Tibial artery (tissue), 4 donors: ENCODE measurements at regions not wholly inside any gene's neighbourhood (a gene's known extent, or its start where the extent isn't known, plus 50 kb on each side); places are given as distances from the start of the nearest gene placed in this dataset.

Source experiments
- DNase-seq, 2 donors: peaks; one replicate each; pipeline ENCODE4 v3.0.0-alpha.2; 2019
- H3K27ac ChIP-seq, 2 donors: fragments of 200-600 bp; sonication (generic) in 1 of 2; 1 replicate in 1 of 2; 2 replicates in 1 of 2; pipeline ENCODE4 v1.5.1; 2018 to 2019; ENCODE audit warnings: mild to moderate bottlenecking in 1 of 2
- H3K27me3 ChIP-seq, 2 donors: fragments of 200-600 bp; sonication (generic) in 1 of 2; one replicate each; pipeline versions ENCODE4 v1.5.1 to v1.6.0; 2016 to 2019
- H3K36me3 ChIP-seq, 3 donors: fragments of 200-600 bp; sonication (generic) in 2 of 3; one replicate each; pipeline ENCODE4 v1.5.1; 2016 to 2019; ENCODE audit warnings: mild to moderate bottlenecking in 2 of 3
- H3K4me1 ChIP-seq, 4 donors: fragments of 200-600 bp; sonication (generic) in 2 of 4; 1 replicate in 3 of 4; 2 replicates in 1 of 4; pipeline ENCODE4 v1.5.1; 2016 to 2019
- H3K4me3 ChIP-seq, 2 donors: fragments of 200-600 bp; sonication (generic) in 1 of 2; 1 replicate in 1 of 2; 2 replicates in 1 of 2; pipeline ENCODE4 v1.5.1; 2018 to 2019; ENCODE audit warnings: mild to moderate bottlenecking in 2 of 2
- H3K9me3 ChIP-seq, 3 donors: fragments of 200-600 bp; sonication (generic) in 1 of 3; one replicate each; pipeline ENCODE4 v1.5.1; 2016 to 2019
- intact Hi-C: fragments of 100-400 bp; cut with DNase I; formaldehyde crosslinking; loops from one replicate; pipeline ENCODE4 v1.15.0; 2023; ENCODE audit warnings: low total_unique reads
- TF ChIP-seq, protein P1 (sequence below), 2 experiments: fragments of 200-600 bp in 1 of 2; fragments of 450-650 bp in 1 of 2; IDR thresholded peaks; one replicate each; pipeline ENCODE4 v1.5.1; 2017 to 2019; ENCODE audit warnings: antibody characterized with exemption in 2 of 2, mild to moderate bottlenecking in 1 of 2, moderate library complexity in 1 of 2

DNA sequence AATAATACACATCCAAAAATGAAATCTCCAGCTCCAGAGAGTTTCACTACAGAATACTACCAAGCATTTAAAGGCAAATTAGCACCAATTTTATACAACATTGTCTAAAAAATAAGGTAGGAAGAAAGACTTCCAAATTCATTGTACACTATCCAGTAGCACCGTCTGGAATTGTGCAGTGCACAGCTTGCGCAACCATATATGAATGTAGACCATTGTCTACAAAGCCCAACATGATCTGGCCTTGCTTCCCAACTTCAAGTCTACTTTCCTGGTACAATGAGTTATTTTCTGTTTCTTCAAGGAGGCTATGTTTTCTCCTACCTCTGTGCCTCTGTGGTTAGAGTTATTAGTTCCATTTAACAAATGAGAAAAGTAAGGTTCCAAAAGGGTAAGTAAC, 115.4 kb upstream of the FOXK1 start:
- intact Hi-C loops = no loop called here
- H3K27me3 ChIP-seq = peaks cover 0 to 9% of the 10 kb centered on the region in 2 donors
- TF ChIP-seq, protein P1, sequence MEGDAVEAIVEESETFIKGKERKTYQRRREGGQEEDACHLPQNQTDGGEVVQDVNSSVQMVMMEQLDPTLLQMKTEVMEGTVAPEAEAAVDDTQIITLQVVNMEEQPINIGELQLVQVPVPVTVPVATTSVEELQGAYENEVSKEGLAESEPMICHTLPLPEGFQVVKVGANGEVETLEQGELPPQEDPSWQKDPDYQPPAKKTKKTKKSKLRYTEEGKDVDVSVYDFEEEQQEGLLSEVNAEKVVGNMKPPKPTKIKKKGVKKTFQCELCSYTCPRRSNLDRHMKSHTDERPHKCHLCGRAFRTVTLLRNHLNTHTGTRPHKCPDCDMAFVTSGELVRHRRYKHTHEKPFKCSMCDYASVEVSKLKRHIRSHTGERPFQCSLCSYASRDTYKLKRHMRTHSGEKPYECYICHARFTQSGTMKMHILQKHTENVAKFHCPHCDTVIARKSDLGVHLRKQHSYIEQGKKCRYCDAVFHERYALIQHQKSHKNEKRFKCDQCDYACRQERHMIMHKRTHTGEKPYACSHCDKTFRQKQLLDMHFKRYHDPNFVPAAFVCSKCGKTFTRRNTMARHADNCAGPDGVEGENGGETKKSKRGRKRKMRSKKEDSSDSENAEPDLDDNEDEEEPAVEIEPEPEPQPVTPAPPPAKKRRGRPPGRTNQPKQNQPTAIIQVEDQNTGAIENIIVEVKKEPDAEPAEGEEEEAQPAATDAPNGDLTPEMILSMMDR (IDR thresholded peaks at IDR 0.05) = no peak

GRCh38 chr7:4574851-4575250, 107.2 kb upstream of the FOXK1 start:
- Histone ChIP-seq H3K4me1 (no peaks in the 10 kb centered on the region), H3K9me3 (no peaks in the 10 kb centered on the region), H3K4me3 (no peak overlapping the region), H3K27ac (no peak overlapping the region), H3K27me3 (peaks cover 0 to 3% of the 10 kb centered on the region in 2 donors), H3K36me3 (no peaks in the 10 kb centered on the region)
- DNase-seq = no peak
- TF ChIP-seq, protein P1 (IDR thresholded peaks at IDR 0.05) = no peak
- intact Hi-C loops = no loop called here

More for the DNA sequence above, 115.4 kb upstream of the FOXK1 start:
- DNase-seq = no peak
- H3K4me1 ChIP-seq = no peaks in the 10 kb centered on the region
- no peaks in the 10 kb centered on the region for H3K36me3 ChIP-seq
- H3K27ac ChIP-seq = no peak overlapping the region
- H3K4me3 ChIP-seq = no peak overlapping the region
- H3K9me3 ChIP-seq = no peaks in the 10 kb centered on the region

GRCh38 chr7:4575254-4575653, 106.8 kb upstream of the FOXK1 start:
- intact Hi-C loops = no loop called here
- no peaks in the 10 kb centered on the region for H3K9me3 ChIP-seq

GRCh38 chr7:4602905-4603842, 78.9 kb upstream of the FOXK1 start:
- no peaks in the 10 kb centered on the region for H3K9me3 ChIP-seq
- H3K27ac ChIP-seq = no peak overlapping the region
- no peak overlapping the region for H3K4me3 ChIP-seq
- peaks cover 0 to 14% of the 10 kb centered on the region in 2 donors for H3K27me3 ChIP-seq
- no peak for DNase-seq
- H3K36me3 ChIP-seq = no peaks in the 10 kb centered on the region
- intact Hi-C loops = no loop called here
- TF ChIP-seq, protein P1 (IDR thresholded peaks at IDR 0.05) = no peak
- H3K4me1 ChIP-seq = no peaks in the 10 kb centered on the region

More at GRCh38 chr7:4575254-4575653, 106.8 kb upstream of the FOXK1 start:
- Histone ChIP-seq H3K27me3 (peaks cover 0 to 3% of the 10 kb centered on the region in 2 donors), H3K4me1 (no peaks in the 10 kb centered on the region), H3K27ac (no peak overlapping the region), H3K36me3 (no peaks in the 10 kb centered on the region), H3K4me3 (no peak overlapping the region)
- DNase-seq = no peak
- TF ChIP-seq, protein P1 (IDR thresholded peaks at IDR 0.05) = no peak

GRCh38 chr7:4603843-4604231, 78.3 kb upstream of the FOXK1 start:
- Histone ChIP-seq H3K4me3 (no peak overlapping the region), H3K27ac (no peak overlapping the region), H3K9me3 (no peaks in the 10 kb centered on the region), H3K27me3 (peaks cover 0 to 14% of the 10 kb centered on the region in 2 donors), H3K36me3 (no peaks in the 10 kb centered on the region), H3K4me1 (no peaks in the 10 kb centered on the region)
- intact Hi-C loops = no loop called here
- TF ChIP-seq, protein P1 (IDR thresholded peaks at IDR 0.05) = no peak
- no peak for DNase-seq
